Liver (tissue), 8 donors: ENCODE measurements at regions not wholly inside any gene's neighbourhood (a gene's known extent, or its start where the extent isn't known, plus 50 kb on each side); places are given as distances from the start of the nearest gene placed in this dataset.

Experiments
- DNase-seq: peaks from one replicate; pipeline ENCODE4 v3.0.0-alpha.2; 2017; ENCODE audit warnings: low spot score
- H3K27ac ChIP-seq, 2 donors: one replicate each; pipeline ENCODE4 v1.7.0; 2013; ENCODE audit warnings: inconsistent platforms in 2 of 2, low read length in 2 of 2, control low read depth in 1 of 2, low read depth in 1 of 2, mild to moderate bottlenecking in 1 of 2
- H3K27me3 ChIP-seq, 4 donors: one replicate each; pipeline versions ENCODE4 v1.6.1 to v1.7.0; 2013; ENCODE audit warnings: low read length in 3 of 4, inconsistent platforms in 1 of 4, mild to moderate bottlenecking in 1 of 4, moderate library complexity in 1 of 4; ENCODE audit not compliant: control insufficient read depth in 4 of 4, insufficient read depth in 4 of 4
- H3K36me3 ChIP-seq, 4 donors: one replicate each; pipeline versions ENCODE4 v1.6.1 to v1.7.0; 2013; ENCODE audit warnings: low read length in 3 of 4, mild to moderate bottlenecking in 3 of 4, low read depth in 1 of 4, moderate library complexity in 1 of 4; ENCODE audit not compliant: control insufficient read depth in 4 of 4, insufficient read depth in 3 of 4
- H3K4me1 ChIP-seq, 4 donors: one replicate each; pipeline versions ENCODE4 v1.6.1 to v1.7.0; 2013; ENCODE audit warnings: low read length in 3 of 4, mild to moderate bottlenecking in 3 of 4, moderate library complexity in 1 of 4; ENCODE audit not compliant: control insufficient read depth in 4 of 4, insufficient read depth in 4 of 4
- H3K4me3 ChIP-seq, 3 donors: one replicate each; pipeline versions ENCODE4 v1.6.1 to v1.7.0; 2013; ENCODE audit warnings: low read length in 3 of 3, control low read depth in 1 of 3, low read depth in 1 of 3, mild to moderate bottlenecking in 1 of 3
- H3K9ac ChIP-seq, 2 donors: one replicate each; pipeline ENCODE4 v1.7.0; 2013; ENCODE audit warnings: low read length in 2 of 2, mild to moderate bottlenecking in 2 of 2, moderate library complexity in 2 of 2, control low read depth in 1 of 2, low read depth in 1 of 2
- H3K9me3 ChIP-seq, 4 donors: one replicate each; pipeline versions ENCODE4 v1.6.1 to v1.7.0; 2013; ENCODE audit warnings: low read length in 3 of 4; ENCODE audit not compliant: control insufficient read depth in 4 of 4
- ATF3 ChIP-seq: IDR thresholded peaks from 2 replicates; pipeline ENCODE4 v1.6.1; 2016; ENCODE audit warnings: antibody characterized with exemption
- EGR1 ChIP-seq, 2 donors: IDR thresholded peaks; 2 replicates each; pipeline ENCODE4 v1.6.1; 2016 to 2018; ENCODE audit warnings: antibody characterized with exemption in 2 of 2, low read depth in 2 of 2
- FOXA1 ChIP-seq: IDR thresholded peaks from 2 replicates; pipeline ENCODE4 v1.6.1; 2016; ENCODE audit warnings: antibody characterized with exemption
- FOXA2 ChIP-seq: IDR thresholded peaks from 2 replicates; pipeline ENCODE4 v1.6.1; 2016; ENCODE audit warnings: antibody characterized with exemption
- GABPA ChIP-seq, 2 donors: IDR thresholded peaks in 1 of 2; conservative IDR thresholded peaks in 1 of 2; 2 replicates each; pipeline ENCODE4 v1.6.1; 2016; ENCODE audit warnings: antibody characterized with exemption in 2 of 2, mild to moderate bottlenecking in 1 of 2, moderate library complexity in 1 of 2
- HNF4A ChIP-seq, 2 donors: conservative IDR thresholded peaks; 2 replicates each; pipeline ENCODE4 v1.6.1; 2016; ENCODE audit warnings: antibody characterized with exemption in 2 of 2, mild to moderate bottlenecking in 2 of 2
- HNF4G ChIP-seq: IDR thresholded peaks from 2 replicates; pipeline ENCODE4 v1.6.1; 2016; ENCODE audit warnings: antibody characterized with exemption
- JUND ChIP-seq, 2 donors: IDR thresholded peaks; 2 replicates each; pipeline ENCODE4 v1.6.1; 2016; ENCODE audit warnings: antibody characterized with exemption in 2 of 2
- MAX ChIP-seq: IDR thresholded peaks from 2 replicates; pipeline ENCODE4 v1.6.1; 2016; ENCODE audit warnings: antibody characterized with exemption
- NR2F2 ChIP-seq: IDR thresholded peaks from 2 replicates; pipeline ENCODE4 v1.6.1; 2016; ENCODE audit warnings: antibody characterized with exemption
- RAD21 ChIP-seq, 2 donors: IDR thresholded peaks; 2 replicates each; pipeline ENCODE4 v1.6.1; 2016; ENCODE audit warnings: antibody characterized with exemption in 2 of 2, mild to moderate bottlenecking in 2 of 2
- REST ChIP-seq: IDR thresholded peaks from 2 replicates; pipeline ENCODE4 v1.6.1; 2016; ENCODE audit warnings: antibody characterized with exemption, mild to moderate bottlenecking
- RXRA ChIP-seq, 2 donors: IDR thresholded peaks; 2 replicates each; pipeline ENCODE4 v1.6.1; 2017 to 2018; ENCODE audit warnings: antibody characterized with exemption in 2 of 2, mild to moderate bottlenecking in 1 of 2
- SP1 ChIP-seq: IDR thresholded peaks from 2 replicates; pipeline ENCODE4 v1.6.1; 2018; ENCODE audit warnings: antibody characterized with exemption, mild to moderate bottlenecking
- TAF1 ChIP-seq: conservative IDR thresholded peaks from 2 replicates; pipeline ENCODE4 v1.6.1; 2016; ENCODE audit warnings: antibody characterized with exemption, mild to moderate bottlenecking
- YY1 ChIP-seq: IDR thresholded peaks from 2 replicates; pipeline ENCODE4 v1.6.1; 2016; ENCODE audit warnings: antibody characterized with exemption, mild to moderate bottlenecking
- ZBTB33 ChIP-seq: IDR thresholded peaks from 2 replicates; pipeline ENCODE4 v1.6.1; 2016; ENCODE audit warnings: antibody characterized with exemption
- WGBS: extraction: QIAGEN DNeasy Blood & Tissue Kit; methylation state at CpG from one replicate; pipeline ENCODE4 v1.1.7; 2013; 5-methylcytosine and 5-hydroxymethylcytosine counted together
- TF ChIP-seq, protein P1 (sequence below): fragments of 150-350 bp; IDR thresholded peaks from 2 replicates; pipeline ENCODE4 v1.5.1; 2017; ENCODE audit warnings: improper control_type of control experiment, low read depth, low read length; ENCODE audit not compliant: missing input control
- donor health status: healthy.
- donor health status: healthy.
- donor health status: healthy.
- donor health status: healthy.
- donor health status: healthy.

GRCh38 chr6:98640366-98640765 is 194.0 kb upstream of the POU3F2 start (continued):
- no peak for TF ChIP-seq ATF3
- no peak for TF ChIP-seq TAF1

DNA sequence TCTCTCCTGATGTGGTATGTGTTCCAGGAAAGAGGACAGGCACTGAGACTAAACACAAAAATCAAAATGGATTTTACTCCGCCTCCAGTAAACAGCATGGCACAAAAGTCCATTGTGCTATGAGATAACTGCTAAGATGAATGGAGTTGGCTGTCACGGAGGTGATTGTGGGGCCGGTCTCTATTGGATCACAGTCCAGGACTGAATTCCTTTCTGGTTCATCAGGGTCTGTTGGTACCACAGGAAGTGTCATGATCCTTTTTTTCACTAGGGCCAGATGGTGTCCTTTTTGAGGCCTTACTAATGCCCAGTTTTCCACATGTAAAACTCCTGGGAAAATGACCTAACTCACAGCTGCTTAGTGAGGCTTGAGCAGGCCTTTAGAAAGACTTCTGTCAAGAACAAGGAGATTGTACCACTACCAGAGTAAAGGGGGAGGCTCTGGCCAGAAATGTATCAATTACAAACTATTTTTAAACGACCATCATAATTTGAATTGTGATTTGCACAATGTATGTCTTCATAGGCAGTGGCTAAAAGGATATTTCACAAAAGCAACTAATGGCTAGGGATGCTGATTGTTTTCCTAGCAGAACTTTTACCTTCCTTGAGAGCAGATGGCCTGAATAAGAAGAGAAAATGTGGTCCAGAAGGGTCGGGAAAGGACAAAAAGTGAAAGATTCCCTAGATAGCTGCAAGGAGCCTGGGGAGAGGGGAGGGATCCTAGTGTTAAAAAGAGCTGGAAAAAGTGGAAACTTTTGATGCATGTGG is 192.2 kb upstream of the POU3F2 start:
- WGBS, result 35% methylated on average over 5 of the region's 5 CpGs
- no peak for DNase-seq
- Histone ChIP-seq H3K36me3 (peaks cover 0 to 2% (median 0%) of the 10 kb centered on the region in 4 donors), H3K27me3 (peaks cover 0 to 3% (median 0%) of the 10 kb centered on the region in 4 donors), H3K4me3 (no peak overlapping the region), H3K27ac (no peak overlapping the region), H3K4me1 (no peaks in the 10 kb centered on the region), H3K9me3 (no peaks in the 10 kb centered on the region), H3K9ac (no peak overlapping the region)
- TF ChIP-seq JUND (IDR thresholded peaks at IDR 0.05), result no peak
- TF ChIP-seq ATF3, result no peak
- no peak for TF ChIP-seq RXRA (IDR thresholded peaks at IDR 0.05)
- TF ChIP-seq TAF1, result no peak
- TF ChIP-seq ZBTB33, result no peak
- no peak for TF ChIP-seq HNF4G
- TF ChIP-seq NR2F2, result no peak
- no peak for TF ChIP-seq YY1
- no peak for TF ChIP-seq MAX
- no peak for TF ChIP-seq HNF4A (conservative IDR thresholded peaks at IDR 0.05)
- no peak for TF ChIP-seq REST
- TF ChIP-seq, protein P1, sequence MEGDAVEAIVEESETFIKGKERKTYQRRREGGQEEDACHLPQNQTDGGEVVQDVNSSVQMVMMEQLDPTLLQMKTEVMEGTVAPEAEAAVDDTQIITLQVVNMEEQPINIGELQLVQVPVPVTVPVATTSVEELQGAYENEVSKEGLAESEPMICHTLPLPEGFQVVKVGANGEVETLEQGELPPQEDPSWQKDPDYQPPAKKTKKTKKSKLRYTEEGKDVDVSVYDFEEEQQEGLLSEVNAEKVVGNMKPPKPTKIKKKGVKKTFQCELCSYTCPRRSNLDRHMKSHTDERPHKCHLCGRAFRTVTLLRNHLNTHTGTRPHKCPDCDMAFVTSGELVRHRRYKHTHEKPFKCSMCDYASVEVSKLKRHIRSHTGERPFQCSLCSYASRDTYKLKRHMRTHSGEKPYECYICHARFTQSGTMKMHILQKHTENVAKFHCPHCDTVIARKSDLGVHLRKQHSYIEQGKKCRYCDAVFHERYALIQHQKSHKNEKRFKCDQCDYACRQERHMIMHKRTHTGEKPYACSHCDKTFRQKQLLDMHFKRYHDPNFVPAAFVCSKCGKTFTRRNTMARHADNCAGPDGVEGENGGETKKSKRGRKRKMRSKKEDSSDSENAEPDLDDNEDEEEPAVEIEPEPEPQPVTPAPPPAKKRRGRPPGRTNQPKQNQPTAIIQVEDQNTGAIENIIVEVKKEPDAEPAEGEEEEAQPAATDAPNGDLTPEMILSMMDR, result no peak
- no peak for TF ChIP-seq RAD21 (IDR thresholded peaks at IDR 0.05)
- TF ChIP-seq SP1, result no peak
- no peak for TF ChIP-seq FOXA1
- TF ChIP-seq FOXA2, result no peak
- TF ChIP-seq EGR1 (IDR thresholded peaks at IDR 0.05; ENCODE audit: low read depth in 2 of 2), result no peak
- TF ChIP-seq GABPA (IDR thresholded peaks at IDR 0.05 in 1 of 2, conservative IDR thresholded peaks at IDR 0.05 in 1 of 2), result no peak
